Left kidney (tissue), 1 donor: ENCODE measurements at regions not wholly inside any gene's neighbourhood (a gene's known extent, or its start where the extent isn't known, plus 50 kb on each side); places are given as distances from the start of the nearest gene placed in this dataset.
"Not testable (repeated sequence)": the region's sequence is repeated elsewhere in the genome, so short reads cannot be mapped to it uniquely, and the experiment has no call there.

Source experiments
- DNase-seq: peaks from one replicate; pipeline ENCODE4 v3.0.0-alpha.2; 2013

GRCh38 chr2:12624384-12624783 lies 92.4 kb upstream of the TRIB2 start:
- DNase-seq = no peak

- DNase-seq = no peak
Measured at GRCh38 chr2:12624905-12625598, 91.7 kb upstream of the TRIB2 start.

- not testable (repeated sequence) for DNase-seq
Measured at GRCh38 chr2:12628541-12628940, 88.2 kb upstream of the TRIB2 start.

GRCh38 chr2:12636837-12637581 lies 79.7 kb upstream of the TRIB2 start:
- no peak for DNase-seq

GRCh38 chr2:12637754-12638153 lies 79.0 kb upstream of the TRIB2 start:
- DNase-seq = no peak

- no peak for DNase-seq
Measured at GRCh38 chr2:12641441-12641840, 75.3 kb upstream of the TRIB2 start.

GRCh38 chr2:12642332-12642731 lies 74.4 kb upstream of the TRIB2 start:
- no peak for DNase-seq

GRCh38 chr2:12642859-12643258 lies 73.9 kb upstream of the TRIB2 start:
- DNase-seq = no peak

GRCh38 chr2:12649602-12650400 lies 66.9 kb upstream of the TRIB2 start:
- no peak for DNase-seq

- no peak for DNase-seq
Measured at GRCh38 chr2:12651641-12652040, 65.1 kb upstream of the TRIB2 start.

GRCh38 chr2:12652723-12653122 lies 64.0 kb upstream of the TRIB2 start:
- no peak for DNase-seq

- no peak for DNase-seq
Measured at GRCh38 chr2:12657560-12657959, 59.2 kb upstream of the TRIB2 start.

GRCh38 chr2:12658310-12658945 lies 58.3 kb upstream of the TRIB2 start:
- DNase-seq = no peak

- no peak for DNase-seq
Measured at GRCh38 chr2:12661489-12661888, 55.2 kb upstream of the TRIB2 start.

GRCh38 chr2:12663306-12664037 lies 53.3 kb upstream of the TRIB2 start:
- DNase-seq = no peak

- DNase-seq = no peak
Measured at GRCh38 chr2:12665334-12665733, 51.4 kb upstream of the TRIB2 start.

GRCh38 chr2:12666445-12666844 lies 50.3 kb upstream of the TRIB2 start:
- DNase-seq = no peak
